B cell (primary cell): ENCODE measurements at regions not wholly inside any gene's neighbourhood (a gene's known extent, or its start where the extent isn't known, plus 50 kb on each side); places are given as distances from the start of the nearest gene placed in this dataset.

Experiments
- ATAC-seq: fragments of 200-7000 bp; cut with Tn5 transposase; one replicate; pipeline ENCODE4 v1.10.0; 2021; ENCODE audit warnings: low read depth, mild to moderate bottlenecking, moderate number of reproducible peaks, moderate library complexity
- CTCF ChIA-PET: fragments of 350-600 bp; sonication (Branson Sonifier 250); formaldehyde crosslinking; loops from one replicate; lab custom pipeline; 2021; ENCODE audit warnings: antibody characterized with exemption, inconsistent platforms; lab: Charles Lee
- POLR2A ChIA-PET: fragments of 350-600 bp; sonication (Branson Sonifier 250); formaldehyde crosslinking; loops from one replicate; lab custom pipeline; 2021; ENCODE audit warnings: antibody characterized with exemption; lab: Charles Lee
- DNase-seq: peaks from one replicate; pipeline ENCODE4 v3.0.0; 2013
- H2AFZ ChIP-seq: 2 replicates; pipeline ENCODE4 v1.6.1; 2012; ENCODE audit warnings: mild to moderate bottlenecking, low read depth, low read length; ENCODE audit not compliant: insufficient read depth, poor library complexity, severe bottlenecking
- H3K27ac ChIP-seq, 2 donors: 1 replicate in 1 of 2; 2 replicates in 1 of 2; pipeline ENCODE4 v1.5.1; 2012 to 2013; ENCODE audit warnings: low read length in 2 of 2, mild to moderate bottlenecking in 2 of 2, moderate library complexity in 1 of 2
- H3K27me3 ChIP-seq, 4 experiments: fragments of 200-600 bp in 1 of 4; sonication (generic) in 1 of 4; replicated peaks in 1 of 4; 1 replicate in 2 of 4; 2 replicates in 2 of 4; pipeline versions ENCODE4 v1.6.1 to v1.7.0; 2013 to 2016; ENCODE audit warnings: low read length in 3 of 4, mild to moderate bottlenecking in 2 of 4, mixed read lengths in 1 of 4, moderate library complexity in 1 of 4; ENCODE audit not compliant: insufficient read depth in 4 of 4, control insufficient read depth in 3 of 4; ENCODE audit errors: control extremely low read depth in 1 of 4
- H3K36me3 ChIP-seq, 2 experiments: replicated peaks in 1 of 2; 1 replicate in 1 of 2; 2 replicates in 1 of 2; pipeline versions ENCODE4 v1.6.1 to v1.7.1; 2013; ENCODE audit warnings: low read length in 1 of 2; ENCODE audit not compliant: insufficient read depth in 2 of 2, control insufficient read depth in 1 of 2; ENCODE audit errors: control extremely low read depth in 1 of 2, extremely low read depth in 1 of 2
- H3K4me1 ChIP-seq, 2 donors: fragments of 200-600 bp in 1 of 2; sonication (generic) in 1 of 2; 1 replicate in 1 of 2; 2 replicates in 1 of 2; pipeline versions ENCODE4 v1.5.1 to v1.6.1; 2013 to 2017; ENCODE audit warnings: low read length in 2 of 2; ENCODE audit not compliant: control insufficient read depth in 2 of 2, insufficient read depth in 2 of 2
- H3K4me2 ChIP-seq: replicated peaks from 2 replicates; pipeline ENCODE3; 2012; ENCODE audit warnings: mild to moderate bottlenecking, low read depth, low read length; ENCODE audit not compliant: poor library complexity, severe bottlenecking
- H3K4me3 ChIP-seq, 5 experiments: fragments of 200-600 bp in 1 of 5; sonication (generic) in 1 of 5; 1 replicate in 3 of 5; 2 replicates in 2 of 5; pipeline versions ENCODE4 v1.5.1 to v1.7.0; 2011 to 2016; ENCODE audit warnings: low read length in 4 of 5, mild to moderate bottlenecking in 4 of 5, low read depth in 2 of 5, control low read depth in 1 of 5, moderate library complexity in 1 of 5; ENCODE audit not compliant: insufficient read depth in 1 of 5; ENCODE audit errors: control extremely low read depth in 1 of 5, extremely low read depth in 1 of 5
- H3K79me2 ChIP-seq: fragments of 200-600 bp; sonication (generic); one replicate; pipeline ENCODE4 v1.6.0; 2016; ENCODE audit warnings: low read length; ENCODE audit not compliant: control insufficient read depth, insufficient read depth
- H3K9ac ChIP-seq: fragments of 200-600 bp; sonication (generic); 2 replicates; pipeline ENCODE4 v1.6.1; 2017; ENCODE audit warnings: mild to moderate bottlenecking, low read length, moderate library complexity
- H3K9me3 ChIP-seq, 3 donors: one replicate each; pipeline versions ENCODE4 v1.6.1 to v1.7.1; 2013; ENCODE audit warnings: low read length in 2 of 3; ENCODE audit not compliant: control insufficient read depth in 2 of 3, insufficient read depth in 1 of 3; ENCODE audit errors: control extremely low read depth in 1 of 3
- H4K20me1 ChIP-seq: 2 replicates; pipeline ENCODE4 v1.6.0; 2012; ENCODE audit warnings: mild to moderate bottlenecking, low read length; ENCODE audit not compliant: insufficient read depth, control insufficient read depth, poor library complexity, severe bottlenecking
- H3K27ac Mint-ChIP-seq: one replicate; pipeline ENCODE4 v1.8.0; 2021; ENCODE audit warnings: mixed read lengths
- H3K27me3 Mint-ChIP-seq: one replicate; pipeline ENCODE4 v1.8.0; 2021; ENCODE audit warnings: mixed read lengths
- H3K4me1 Mint-ChIP-seq: one replicate; pipeline ENCODE4 v1.8.0; 2021; ENCODE audit warnings: mixed read lengths
- H3K4me3 Mint-ChIP-seq: one replicate; pipeline ENCODE4 v1.8.0; 2021; ENCODE audit warnings: mixed read lengths
- H3K9me3 Mint-ChIP-seq: one replicate; pipeline ENCODE4 v1.8.0; 2022; ENCODE audit warnings: mixed read lengths; ENCODE audit not compliant: insufficient read depth
- EZH2 ChIP-seq: IDR thresholded peaks from 2 replicates; pipeline ENCODE4 v1.6.1; 2012; ENCODE audit warnings: borderline replicate concordance, low read depth, mild to moderate bottlenecking, moderate library complexity, low read length; ENCODE audit not compliant: insufficient read depth, poor library complexity, severe bottlenecking
- WGBS: methylation state at CpG from one replicate; pipeline ENCODE4 v1.1.5; 2013; ENCODE audit warnings: missing lambda C conversion rate; ENCODE audit not compliant: insufficient coverage; 5-methylcytosine and 5-hydroxymethylcytosine counted together
- intact Hi-C: fragments of 100-400 bp; cut with micrococcal nuclease; formaldehyde crosslinking; loops from one replicate; pipeline ENCODE4 v1.10.0; 2022
- TF ChIP-seq, protein P1 (sequence below): fragments of 200-600 bp; IDR thresholded peaks from one replicate; pipeline ENCODE4 v1.8.0; 2022; ENCODE audit warnings: antibody characterized with exemption, mild to moderate bottlenecking

DNA sequence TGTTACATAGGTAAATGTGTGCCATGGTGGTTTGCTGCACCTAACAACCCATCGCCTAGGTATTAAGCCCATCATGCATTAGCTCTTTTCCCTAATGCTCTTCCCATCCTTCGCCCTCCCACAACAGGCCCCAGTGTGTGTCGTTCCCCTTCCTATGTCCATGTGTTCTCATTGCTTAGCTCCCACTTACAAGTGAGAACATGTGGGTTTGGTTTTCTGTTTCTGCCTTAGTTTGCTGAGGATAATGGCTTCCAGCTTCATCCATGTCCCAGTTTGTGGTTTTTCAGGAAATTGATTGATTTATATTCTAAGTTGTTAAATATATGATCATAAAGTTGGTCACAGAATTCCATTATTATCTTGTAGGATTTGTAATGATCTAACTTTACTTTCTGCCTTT is 85.3 kb upstream of the CAST start:
- Histone ChIP-seq H3K9ac (no peak overlapping the region), H3K27me3 (peaks cover 0 to 9% (median 0%) of the 10 kb centered on the region in 4 experiments), H3K36me3 (no peaks in the 10 kb centered on the region), H3K4me3 (no peak overlapping the region), H3K79me2 (no peaks in the 10 kb centered on the region), H4K20me1 (no peaks in the 10 kb centered on the region), H3K9me3 (no peaks in the 10 kb centered on the region), H3K4me1 (no peaks in the 10 kb centered on the region), H3K4me2 (no peak overlapping the region), H3K27ac (no peak overlapping the region), H2AFZ (no peak overlapping the region)
- intact Hi-C loops, result no loop called here
- DNase-seq, result no peak
- no peak overlapping the region for H3K27ac Mint-ChIP-seq
- peaks cover 22% of the 10 kb centered on the region for H3K27me3 Mint-ChIP-seq
- H3K4me3 Mint-ChIP-seq, result no peak overlapping the region
- ChIA-PET POLR2A (no interaction called here), CTCF (no interaction called here)
- no peaks in the 10 kb centered on the region for H3K9me3 Mint-ChIP-seq
- H3K4me1 Mint-ChIP-seq, result no peaks in the 10 kb centered on the region
- ATAC-seq, result no peak
- no CpG with 5 or more reads among the region's 3 CpGs for whole genome bisulfite sequencing
- TF ChIP-seq, protein P1, sequence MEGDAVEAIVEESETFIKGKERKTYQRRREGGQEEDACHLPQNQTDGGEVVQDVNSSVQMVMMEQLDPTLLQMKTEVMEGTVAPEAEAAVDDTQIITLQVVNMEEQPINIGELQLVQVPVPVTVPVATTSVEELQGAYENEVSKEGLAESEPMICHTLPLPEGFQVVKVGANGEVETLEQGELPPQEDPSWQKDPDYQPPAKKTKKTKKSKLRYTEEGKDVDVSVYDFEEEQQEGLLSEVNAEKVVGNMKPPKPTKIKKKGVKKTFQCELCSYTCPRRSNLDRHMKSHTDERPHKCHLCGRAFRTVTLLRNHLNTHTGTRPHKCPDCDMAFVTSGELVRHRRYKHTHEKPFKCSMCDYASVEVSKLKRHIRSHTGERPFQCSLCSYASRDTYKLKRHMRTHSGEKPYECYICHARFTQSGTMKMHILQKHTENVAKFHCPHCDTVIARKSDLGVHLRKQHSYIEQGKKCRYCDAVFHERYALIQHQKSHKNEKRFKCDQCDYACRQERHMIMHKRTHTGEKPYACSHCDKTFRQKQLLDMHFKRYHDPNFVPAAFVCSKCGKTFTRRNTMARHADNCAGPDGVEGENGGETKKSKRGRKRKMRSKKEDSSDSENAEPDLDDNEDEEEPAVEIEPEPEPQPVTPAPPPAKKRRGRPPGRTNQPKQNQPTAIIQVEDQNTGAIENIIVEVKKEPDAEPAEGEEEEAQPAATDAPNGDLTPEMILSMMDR, result no peak
- TF ChIP-seq EZH2, result no peak

DNA sequence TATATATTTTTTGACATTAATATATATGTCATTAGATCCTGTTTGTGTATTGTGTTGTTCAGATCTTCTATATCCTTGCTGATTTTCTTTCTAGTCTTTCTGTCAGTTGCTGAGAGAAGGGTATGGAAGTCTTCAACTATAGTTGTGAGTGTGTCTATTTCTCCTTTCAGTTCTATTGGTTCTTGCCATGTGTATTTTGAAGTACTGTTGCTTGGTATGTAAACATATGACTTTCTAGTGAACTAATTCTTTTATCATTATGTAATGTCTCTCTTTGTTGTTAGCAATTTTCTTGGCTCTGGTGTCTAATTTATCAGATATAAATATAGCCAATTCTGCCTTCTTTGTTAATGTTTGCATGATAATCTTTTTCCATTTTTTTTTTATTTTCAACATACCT is 84.3 kb upstream of the CAST start:
- intact Hi-C loops, result no loop called here
- no peaks in the 10 kb centered on the region for H3K79me2 ChIP-seq
- TF ChIP-seq, protein P1, result no peak
- H3K27me3 ChIP-seq, result peaks cover 0 to 9% (median 0%) of the 10 kb centered on the region in 4 experiments
- Mint-ChIP-seq H3K4me3 (no peak overlapping the region), H3K4me1 (no peaks in the 10 kb centered on the region), H3K27ac (no peak overlapping the region), H3K27me3 (peaks cover 18% of the 10 kb centered on the region), H3K9me3 (no peaks in the 10 kb centered on the region)
- no peaks in the 10 kb centered on the region for H3K36me3 ChIP-seq
- ChIA-PET CTCF (no interaction called here), POLR2A (no interaction called here)
- no peak overlapping the region for H3K4me2 ChIP-seq
- no peak overlapping the region for H2AFZ ChIP-seq
- H3K9me3 ChIP-seq, result no peaks in the 10 kb centered on the region
- no peaks in the 10 kb centered on the region for H4K20me1 ChIP-seq
- no peak overlapping the region for H3K9ac ChIP-seq
- H3K27ac ChIP-seq, result no peak overlapping the region
- no peak for ATAC-seq
- H3K4me1 ChIP-seq, result no peaks in the 10 kb centered on the region
- H3K4me3 ChIP-seq, result no peak overlapping the region
- no peak for DNase-seq
